ENCODE measurements at regions not wholly inside any gene's neighbourhood (a gene's known extent, or its start where the extent isn't known, plus 50 kb on each side); places are given as distances from the start of the nearest gene placed in this dataset.

- no peak for DNase-seq
- in situ Hi-C loops (cut with MboI; ENCODE audit: low pct_ligation_motif_present in 1 of 4, low pct_unique_long_range_greater_than_20kb in 1 of 4, low sequenced_read_pairs in 3 of 4) (no loop called here), intact Hi-C loops (cut with DNase I; ENCODE audit: low total_unique reads) (no loop called here)
- no peaks in the 10 kb centered on the region for H3K36me3 ChIP-seq
- H3K4me1 ChIP-seq = no peaks in the 10 kb centered on the region
- H3K4me3 ChIP-seq = no peak overlapping the region
- no peaks in the 10 kb centered on the region for H3K9me3 ChIP-seq
- TF ChIP-seq CTCF (IDR thresholded peaks at IDR 0.05) = no peak
- TF ChIP-seq POLR2AphosphoS5 (IDR thresholded peaks at IDR 0.05) = no peak
- no peak for TF ChIP-seq EP300 (IDR thresholded peaks at IDR 0.05; ENCODE audit: low read depth)
- no peak for TF ChIP-seq POLR2A (IDR thresholded peaks at IDR 0.05)
- H3K27me3 ChIP-seq = no peaks in the 10 kb centered on the region
- no peak overlapping the region for H3K27ac ChIP-seq
Observed at GRCh38 chr2:47992671-47993070, 86.4 kb upstream of the FBXO11 start.

GRCh38 chr2:47996808-47997207, 90.5 kb upstream of the FBXO11 start:
- Histone ChIP-seq H3K27me3 (no peaks in the 10 kb centered on the region), H3K27ac (no peak overlapping the region), H3K36me3 (no peaks in the 10 kb centered on the region), H3K9me3 (no peaks in the 10 kb centered on the region), H3K4me3 (no peak overlapping the region), H3K4me1 (peaks cover 0 to 7% (median 0%) of the 10 kb centered on the region in 4 donors)
- intact Hi-C loops (cut with DNase I; ENCODE audit: low total_unique reads) (no loop called here), in situ Hi-C loops (cut with MboI; ENCODE audit: low pct_ligation_motif_present in 1 of 4, low pct_unique_long_range_greater_than_20kb in 1 of 4, low sequenced_read_pairs in 3 of 4) (no loop called here)
- no peak for DNase-seq
- no peak for TF ChIP-seq EP300 (IDR thresholded peaks at IDR 0.05; ENCODE audit: low read depth)
- no peak for TF ChIP-seq POLR2A (IDR thresholded peaks at IDR 0.05)
- no peak for TF ChIP-seq CTCF (IDR thresholded peaks at IDR 0.05)
- TF ChIP-seq POLR2AphosphoS5 (IDR thresholded peaks at IDR 0.05) = no peak
- WGBS, 2 donors (ENCODE audit: low coverage in 1 of 2) = 100% methylated on average over 4 of the region's 4 CpGs; no CpG with 5 or more reads in 1 of the 2 donors

DNA sequence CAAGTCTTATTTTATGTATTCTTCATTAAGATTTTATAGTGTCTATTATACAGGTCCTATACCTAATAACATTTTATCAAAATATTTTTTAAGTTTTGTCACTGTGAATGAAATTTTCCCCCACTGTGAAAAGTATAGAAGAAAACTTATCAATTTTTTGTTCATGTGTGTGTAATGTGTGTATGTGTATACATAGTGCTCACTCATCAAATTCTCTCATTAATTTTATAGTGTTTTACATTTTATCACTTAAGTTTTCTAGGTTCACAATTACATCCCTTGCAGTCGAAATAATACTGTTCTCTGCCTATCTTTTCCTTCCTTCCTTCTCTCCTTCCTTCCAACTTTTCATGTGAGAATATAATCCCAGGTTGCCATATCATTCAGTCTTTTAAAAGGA, 93.2 kb upstream of the FBXO11 start:
- DNase-seq = no peak
- WGBS, 2 donors (ENCODE audit: low coverage in 1 of 2) = 90 to 92% methylated on average over 1 of the region's 1 CpG
- Histone ChIP-seq H3K4me1 (peaks cover 0 to 7% (median 0%) of the 10 kb centered on the region in 4 donors), H3K27me3 (no peaks in the 10 kb centered on the region), H3K4me3 (no peak overlapping the region), H3K27ac (no peak overlapping the region), H3K9me3 (no peaks in the 10 kb centered on the region), H3K36me3 (no peaks in the 10 kb centered on the region)
- in situ Hi-C loops (cut with MboI; ENCODE audit: low pct_ligation_motif_present in 1 of 4, low pct_unique_long_range_greater_than_20kb in 1 of 4, low sequenced_read_pairs in 3 of 4) (no loop called here), intact Hi-C loops (cut with DNase I; ENCODE audit: low total_unique reads) (no loop called here)
- TF ChIP-seq CTCF (IDR thresholded peaks at IDR 0.05) (no peak), EP300 (IDR thresholded peaks at IDR 0.05; ENCODE audit: low read depth) (no peak), POLR2A (IDR thresholded peaks at IDR 0.05) (no peak), POLR2AphosphoS5 (IDR thresholded peaks at IDR 0.05) (no peak)

DNA sequence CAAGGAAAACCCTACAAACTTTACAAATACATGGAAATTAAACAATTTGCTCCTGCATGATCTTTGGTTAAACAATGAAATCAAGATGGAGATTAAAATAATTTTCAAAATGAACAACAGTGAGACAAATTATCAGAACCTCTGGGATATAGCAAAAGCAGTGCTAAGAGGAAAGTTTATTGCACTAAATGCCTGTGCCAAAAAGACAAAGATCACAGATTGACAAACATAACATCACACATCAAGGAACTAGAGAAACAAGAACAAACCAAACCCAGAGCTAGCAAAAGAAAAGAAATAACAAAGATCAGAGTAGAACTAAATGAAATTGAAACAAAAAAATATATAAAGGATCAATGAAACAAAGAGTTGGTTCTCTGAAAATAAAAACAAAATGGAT, 95.2 kb upstream of the FBXO11 start:
- in situ Hi-C loops (cut with MboI; ENCODE audit: low pct_ligation_motif_present in 1 of 4, low pct_unique_long_range_greater_than_20kb in 1 of 4, low sequenced_read_pairs in 3 of 4) = no loop called here
- no peak for DNase-seq
- TF ChIP-seq POLR2AphosphoS5 (IDR thresholded peaks at IDR 0.05) (no peak), POLR2A (IDR thresholded peaks at IDR 0.05) (no peak)
- intact Hi-C loops (cut with DNase I; ENCODE audit: low total_unique reads) = no loop called here
- no peaks in the 10 kb centered on the region for H3K27me3 ChIP-seq
- H3K4me1 ChIP-seq = peaks cover 0 to 7% (median 0%) of the 10 kb centered on the region in 4 donors
- H3K27ac ChIP-seq = no peak overlapping the region
- no peak overlapping the region for H3K4me3 ChIP-seq
- no peaks in the 10 kb centered on the region for H3K36me3 ChIP-seq
- no peaks in the 10 kb centered on the region for H3K9me3 ChIP-seq

DNA sequence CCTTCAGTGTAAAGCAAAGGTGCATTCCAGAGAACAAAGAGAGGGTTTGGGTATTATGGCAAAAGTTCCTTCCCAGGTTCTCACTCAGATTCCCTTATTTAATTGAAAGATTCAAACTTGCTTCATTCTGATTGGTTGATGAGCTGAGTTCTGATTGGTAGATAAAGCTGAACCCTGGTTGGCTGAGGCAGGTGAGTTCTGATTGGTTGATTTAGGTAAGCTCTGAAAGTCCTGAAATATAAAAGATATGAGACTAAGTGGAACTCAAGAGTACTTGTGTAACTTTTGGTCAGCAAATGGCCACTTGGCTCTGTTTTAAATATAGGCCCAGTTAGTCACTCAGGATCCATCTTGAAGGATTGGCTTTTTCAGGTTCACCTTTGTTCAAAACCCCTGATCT, 99.8 kb upstream of the FBXO11 start:
- Histone ChIP-seq H3K4me1 (peaks cover 0 to 5% (median 0%) of the 10 kb centered on the region in 4 donors), H3K9me3 (no peaks in the 10 kb centered on the region), H3K4me3 (no peak overlapping the region), H3K27me3 (no peaks in the 10 kb centered on the region), H3K36me3 (peaks cover 0 to 3% (median 0%) of the 10 kb centered on the region in 4 donors), H3K27ac (no peak overlapping the region)
- TF ChIP-seq POLR2A (IDR thresholded peaks at IDR 0.05) (no peak), EP300 (IDR thresholded peaks at IDR 0.05; ENCODE audit: low read depth) (no peak), POLR2AphosphoS5 (IDR thresholded peaks at IDR 0.05) (no peak), CTCF (IDR thresholded peaks at IDR 0.05) (no peak)
- in situ Hi-C loops (cut with MboI; ENCODE audit: low pct_ligation_motif_present in 1 of 4, low pct_unique_long_range_greater_than_20kb in 1 of 4, low sequenced_read_pairs in 3 of 4) (no loop called here), intact Hi-C loops (cut with DNase I; ENCODE audit: low total_unique reads) (no loop called here)
- DNase-seq = no peak
